ENCODE measurements at regions not wholly inside any gene's neighbourhood (a gene's known extent, or its start where the extent isn't known, plus 50 kb on each side); places are given as distances from the start of the nearest gene placed in this dataset.
"Not testable (repeated sequence)": the region's sequence is repeated elsewhere in the genome, so short reads cannot be mapped to it uniquely, and the experiment has no call there.

- peak; percentile 20 for DNase-seq
Observed at GRCh38 chr9:33623658-33624586, 99.9 kb downstream of the ANKRD18B start.

GRCh38 chr9:33628318-33628717, 104.3 kb downstream of the ANKRD18B start:
- DNase-seq, result not testable (repeated sequence)

- DNase-seq, result no peak
Observed at GRCh38 chr9:33628865-33629410, 104.9 kb downstream of the ANKRD18B start.

- no peak for DNase-seq
Observed at GRCh38 chr9:33633636-33634035, 109.6 kb downstream of the ANKRD18B start.

- no peak for DNase-seq
Observed at GRCh38 chr9:33637881-33638280, 113.8 kb downstream of the ANKRD18B start.

- no peak for DNase-seq
Observed at GRCh38 chr9:33638391-33638915, 114.4 kb downstream of the ANKRD18B start.

GRCh38 chr9:33645706-33646105, 121.7 kb downstream of the ANKRD18B start:
- DNase-seq, result no peak

- DNase-seq, result no peak
Observed at GRCh38 chr9:33649463-33649862, 125.4 kb downstream of the ANKRD18B start.

GRCh38 chr9:33651125-33651524, 127.1 kb downstream of the ANKRD18B start:
- no peak for DNase-seq

- no peak for DNase-seq
Observed at GRCh38 chr9:33659921-33660320, 135.4 kb upstream of the PRSS3 start.

- no peak for DNase-seq
Observed at GRCh38 chr9:33660772-33661171, 134.6 kb upstream of the PRSS3 start.

- no peak for DNase-seq
Observed at GRCh38 chr9:33661176-33661575, 134.2 kb upstream of the PRSS3 start.

GRCh38 chr9:33662871-33663270, 132.5 kb upstream of the PRSS3 start:
- DNase-seq, result no peak

- not testable (repeated sequence) for DNase-seq
Observed at GRCh38 chr9:33676194-33676745, 119.1 kb upstream of the PRSS3 start.

GRCh38 chr9:33676746-33677505, 118.4 kb upstream of the PRSS3 start:
- no peak for DNase-seq

GRCh38 chr9:33677506-33677809, 117.9 kb upstream of the PRSS3 start:
- DNase-seq, result no peak

- DNase-seq, result no peak
Observed at GRCh38 chr9:33677961-33678360, 117.4 kb upstream of the PRSS3 start.

- no peak for DNase-seq
Observed at GRCh38 chr9:33682551-33682950, 112.8 kb upstream of the PRSS3 start.

GRCh38 chr9:33684831-33685230, 110.5 kb upstream of the PRSS3 start:
- DNase-seq, result no peak

- no peak for DNase-seq
Observed at GRCh38 chr9:33686942-33687341, 108.4 kb upstream of the PRSS3 start.

GRCh38 chr9:33687779-33688178, 107.6 kb upstream of the PRSS3 start:
- DNase-seq, result no peak

- DNase-seq, result no peak
Observed at GRCh38 chr9:33690143-33690933, 105.0 kb upstream of the PRSS3 start.

Measured in amniotic stem cell (primary cell).